ENCODE measurements at regions not wholly inside any gene's neighbourhood (a gene's known extent, or its start where the extent isn't known, plus 50 kb on each side); places are given as distances from the start of the nearest gene placed in this dataset.

DNA sequence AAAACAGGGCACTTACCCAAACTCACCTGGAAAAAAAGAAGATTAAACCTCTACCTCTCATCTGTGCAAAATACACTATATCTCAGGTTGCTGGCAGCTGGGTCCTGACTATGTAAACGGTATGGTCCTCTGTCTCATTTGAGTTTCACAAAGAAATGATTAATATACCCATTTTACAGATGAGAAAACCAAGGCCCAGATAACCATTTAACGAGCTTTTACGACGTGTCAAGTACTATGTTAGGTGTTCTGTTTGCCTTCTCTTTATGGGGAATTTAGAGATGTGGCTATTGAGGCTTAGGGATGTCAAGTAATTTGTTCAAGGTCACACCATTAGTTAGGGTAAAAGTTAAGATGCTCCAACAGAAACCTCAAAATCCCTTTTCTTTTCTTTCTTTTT, 140.4 kb upstream of the USP24 start:
- Histone ChIP-seq H3K4me3 (no peak overlapping the region), H3K4me2 (no peak overlapping the region), H3K4me1 (no peaks in the 10 kb centered on the region), H2AFZ (replicated peaks) (no peak overlapping the region), H3F3A (ENCODE audit: low read depth) (no peaks in the 10 kb centered on the region), H3K79me2 (ENCODE audit: low read depth) (no peaks in the 10 kb centered on the region), H3K9ac (no peak overlapping the region), H4K20me1 (ENCODE audit: low read depth) (no peaks in the 10 kb centered on the region), H3K27me3 (no peaks in the 10 kb centered on the region), H3K27ac (no peak overlapping the region), H3K36me3 (no peaks in the 10 kb centered on the region), H3K9me3 (ENCODE audit: low read depth) (no peaks in the 10 kb centered on the region)
- peaks cover 2% of the 10 kb centered on the region for H3K27me3 Mint-ChIP-seq (ENCODE audit: insufficient read depth, low read depth)
- no peaks in the 10 kb centered on the region for H3K4me1 Mint-ChIP-seq
- no peaks in the 10 kb centered on the region for H3K9me3 Mint-ChIP-seq
- DNase-seq (ENCODE audit: low spot score): no peak
- no peaks in the 10 kb centered on the region for H3K36me3 Mint-ChIP-seq
- no peak for TF ChIP-seq EZH2phosphoT487 (IDR thresholded peaks at IDR 0.05)
- no peak for TF ChIP-seq EZH2 (IDR thresholded peaks at IDR 0.05)
- no peak for TF ChIP-seq CTCF (IDR thresholded peaks at IDR 0.05)
- H3K4me3 Mint-ChIP-seq: no peak overlapping the region
- H3K27ac Mint-ChIP-seq: no peak overlapping the region

DNA sequence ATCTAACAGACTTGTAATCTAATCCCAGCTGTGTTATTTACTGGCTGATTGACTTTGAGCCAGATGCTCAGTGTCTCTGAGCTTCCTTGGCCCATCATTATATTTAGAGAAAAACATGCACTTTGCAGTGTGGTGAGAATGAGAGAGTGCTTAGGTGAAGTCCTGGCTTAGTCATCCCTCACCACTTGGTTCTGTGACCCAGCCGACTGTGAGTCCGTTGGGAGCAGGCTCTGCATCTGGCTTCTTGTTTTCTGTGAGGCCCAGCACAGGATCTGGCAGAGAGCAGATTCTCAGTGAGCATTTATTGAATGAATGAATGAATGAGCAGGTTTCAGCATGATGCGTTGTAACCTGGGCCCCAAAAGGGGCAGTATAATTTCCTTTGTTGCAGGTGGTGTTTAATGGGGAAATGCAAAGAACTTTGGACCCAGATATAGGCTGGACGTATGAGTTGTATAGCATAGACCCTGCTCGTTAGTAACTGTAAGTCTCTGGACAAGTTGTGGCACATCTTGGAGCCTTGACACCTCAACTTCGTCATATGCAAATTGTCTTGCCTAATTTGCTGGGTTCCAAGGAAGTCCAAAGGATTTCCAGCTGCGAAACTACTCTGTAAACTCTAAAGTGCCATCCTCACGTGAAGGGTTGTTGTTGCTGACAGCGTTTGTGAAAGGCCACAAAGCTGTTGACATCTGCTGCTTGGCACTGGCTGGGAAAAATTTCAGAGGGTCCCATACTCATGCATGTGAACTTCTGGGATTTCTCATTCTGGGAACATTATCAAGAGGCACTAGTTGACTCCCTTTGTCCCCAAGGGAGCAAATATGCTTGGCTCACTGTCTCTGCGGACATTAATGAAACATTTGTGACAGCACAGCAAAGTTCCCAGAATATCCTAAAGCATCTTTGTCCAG, 138.8 kb upstream of the USP24 start:
- Histone ChIP-seq H3K27me3 (no peaks in the 10 kb centered on the region), H3F3A (ENCODE audit: low read depth) (no peaks in the 10 kb centered on the region), H3K4me1 (no peaks in the 10 kb centered on the region), H3K4me3 (no peak overlapping the region), H3K27ac (no peak overlapping the region), H4K20me1 (ENCODE audit: low read depth) (no peaks in the 10 kb centered on the region), H3K79me2 (ENCODE audit: low read depth) (no peaks in the 10 kb centered on the region), H3K36me3 (no peaks in the 10 kb centered on the region), H2AFZ (replicated peaks) (no peak overlapping the region), H3K9me3 (ENCODE audit: low read depth) (no peaks in the 10 kb centered on the region), H3K4me2 (no peak overlapping the region), H3K9ac (no peak overlapping the region)
- DNase-seq (ENCODE audit: low spot score): no peak
- H3K27ac Mint-ChIP-seq: no peak overlapping the region
- TF ChIP-seq EZH2 (IDR thresholded peaks at IDR 0.05): no peak
- no peak for TF ChIP-seq EZH2phosphoT487 (IDR thresholded peaks at IDR 0.05)
- no peak for TF ChIP-seq CTCF (IDR thresholded peaks at IDR 0.05)
- no peaks in the 10 kb centered on the region for H3K36me3 Mint-ChIP-seq
- H3K4me3 Mint-ChIP-seq: no peak overlapping the region
- no peaks in the 10 kb centered on the region for H3K9me3 Mint-ChIP-seq
- no peaks in the 10 kb centered on the region for H3K4me1 Mint-ChIP-seq
- peaks cover 4% of the 10 kb centered on the region for H3K27me3 Mint-ChIP-seq (ENCODE audit: insufficient read depth, low read depth)

DNA sequence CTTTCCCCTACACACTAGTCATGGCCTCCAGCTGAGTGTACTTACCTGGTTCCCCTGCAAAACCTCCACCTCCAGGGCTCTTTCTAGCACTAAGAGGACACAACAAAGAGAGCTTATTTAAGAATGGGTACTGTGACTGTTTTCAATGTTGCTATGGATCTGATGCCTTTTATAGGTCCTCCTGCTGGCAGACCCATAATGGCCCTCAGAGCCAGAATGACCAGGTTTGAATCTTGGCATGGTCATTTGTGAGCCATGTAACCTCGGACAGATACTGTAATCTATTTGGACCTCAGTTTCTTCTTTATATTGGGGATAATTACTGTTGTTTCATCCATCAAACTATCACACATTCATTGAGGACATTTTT, 137.6 kb upstream of the USP24 start:
- Histone ChIP-seq H3K27me3 (no peaks in the 10 kb centered on the region), H3K27ac (no peak overlapping the region), H3F3A (ENCODE audit: low read depth) (no peaks in the 10 kb centered on the region), H3K9ac (no peak overlapping the region), H2AFZ (replicated peaks) (no peak overlapping the region), H3K4me3 (no peak overlapping the region), H4K20me1 (ENCODE audit: low read depth) (no peaks in the 10 kb centered on the region), H3K36me3 (no peaks in the 10 kb centered on the region), H3K4me2 (no peak overlapping the region), H3K9me3 (ENCODE audit: low read depth) (no peaks in the 10 kb centered on the region), H3K4me1 (no peaks in the 10 kb centered on the region), H3K79me2 (ENCODE audit: low read depth) (no peaks in the 10 kb centered on the region)
- H3K27ac Mint-ChIP-seq: no peak overlapping the region
- peaks cover 4% of the 10 kb centered on the region for H3K27me3 Mint-ChIP-seq (ENCODE audit: insufficient read depth, low read depth)
- no peaks in the 10 kb centered on the region for H3K9me3 Mint-ChIP-seq
- no peak overlapping the region for H3K4me3 Mint-ChIP-seq
- H3K4me1 Mint-ChIP-seq: no peaks in the 10 kb centered on the region
- no peak for DNase-seq (ENCODE audit: low spot score)
- H3K36me3 Mint-ChIP-seq: no peaks in the 10 kb centered on the region
- no peak for TF ChIP-seq CTCF (IDR thresholded peaks at IDR 0.05)

Data from neural progenitor cell (in vitro differentiated cells).